ENCODE measurements at regions not wholly inside any gene's neighbourhood (a gene's known extent, or its start where the extent isn't known, plus 50 kb on each side); places are given as distances from the start of the nearest gene placed in this dataset.
A peak's percentile ranks its signal among the peaks of the same experiment; 100 is the strongest.

- DNase-seq (ENCODE audit: low read depth) = peak; percentile 5
Measured at GRCh38 chr9:115209601-115210306, 91.8 kb upstream of the TNC start.

- DNase-seq (ENCODE audit: low read depth) = no peak
Measured at GRCh38 chr9:115210699-115211098, 92.7 kb upstream of the TNC start.

GRCh38 chr9:115211413-115212124 lies 93.6 kb upstream of the TNC start:
- no peak for DNase-seq (ENCODE audit: low read depth)

GRCh38 chr9:115212125-115212605 lies 94.2 kb upstream of the TNC start:
- DNase-seq (ENCODE audit: low read depth) = no peak

GRCh38 chr9:115212832-115213231 lies 94.9 kb upstream of the TNC start:
- no peak for DNase-seq (ENCODE audit: low read depth)

- no peak for DNase-seq (ENCODE audit: low read depth)
Measured at GRCh38 chr9:115213818-115214334, 95.9 kb upstream of the TNC start.

- no peak for DNase-seq (ENCODE audit: low read depth)
Measured at GRCh38 chr9:115216873-115217272, 98.9 kb upstream of the TNC start.

- no peak for DNase-seq (ENCODE audit: low read depth)
Measured at GRCh38 chr9:115220319-115221005, 102.5 kb upstream of the TNC start.

- DNase-seq (ENCODE audit: low read depth) = no peak
Measured at GRCh38 chr9:115223471-115223870, 105.5 kb upstream of the TNC start.

GRCh38 chr9:115225459-115226116 lies 107.6 kb upstream of the TNC start:
- DNase-seq (ENCODE audit: low read depth) = no peak

- DNase-seq (ENCODE audit: low read depth) = no peak
Measured at GRCh38 chr9:115226152-115226551, 108.2 kb upstream of the TNC start.

- no peak for DNase-seq (ENCODE audit: low read depth)
Measured at GRCh38 chr9:115229496-115229895, 111.5 kb upstream of the TNC start.

GRCh38 chr9:115230924-115231515 lies 113.1 kb upstream of the TNC start:
- DNase-seq (ENCODE audit: low read depth) = no peak

- no peak for DNase-seq (ENCODE audit: low read depth)
Measured at GRCh38 chr9:115232181-115232774, 114.3 kb upstream of the TNC start.

- DNase-seq (ENCODE audit: low read depth) = no peak
Measured at GRCh38 chr9:115234094-115234493, 116.1 kb upstream of the TNC start.

GRCh38 chr9:115235221-115235620 lies 117.3 kb upstream of the TNC start:
- DNase-seq (ENCODE audit: low read depth) = no peak

GRCh38 chr9:115237385-115237998 lies 119.5 kb upstream of the TNC start:
- DNase-seq (ENCODE audit: low read depth) = no peak

GRCh38 chr9:115240676-115241075 lies 122.7 kb upstream of the TNC start:
- DNase-seq (ENCODE audit: low read depth) = no peak

GRCh38 chr9:115241641-115242040 lies 123.7 kb upstream of the TNC start:
- DNase-seq (ENCODE audit: low read depth) = no peak

GRCh38 chr9:115249488-115249887 lies 131.5 kb upstream of the TNC start:
- DNase-seq (ENCODE audit: low read depth) = no peak

GRCh38 chr9:115250621-115251032 lies 132.7 kb upstream of the TNC start:
- DNase-seq (ENCODE audit: low read depth) = no peak
